Common myeloid progenitor, CD34-positive (primary cell): ENCODE measurements at regions not wholly inside any gene's neighbourhood (a gene's known extent, or its start where the extent isn't known, plus 50 kb on each side); places are given as distances from the start of the nearest gene placed in this dataset.
A peak's percentile ranks its signal among the peaks of the same experiment; 100 is the strongest.
"Not testable (repeated sequence)": the region's sequence is repeated elsewhere in the genome, so short reads cannot be mapped to it uniquely, and the experiment has no call there.

ENCODE experiments used
- CTCF ChIA-PET: fragments of 350-600 bp; sonication (Branson Sonifier 250); formaldehyde crosslinking; loops from one replicate; lab custom pipeline; 2021; ENCODE audit warnings: antibody characterized with exemption; lab: Charles Lee
- POLR2A ChIA-PET: fragments of 350-600 bp; sonication (Branson Sonifier 250); formaldehyde crosslinking; loops from one replicate; lab custom pipeline; 2021; ENCODE audit warnings: antibody characterized with exemption; lab: Charles Lee
- DNase-seq, 3 donors: peaks; one replicate each; pipeline versions ENCODE4 v3.0.0 to v3.0.0-alpha.2; 2013
- H3K27ac ChIP-seq, 2 experiments: 1 replicate in 1 of 2; 2 replicates in 1 of 2; pipeline ENCODE4 v1.7.0; 2013; ENCODE audit warnings: inconsistent platforms in 2 of 2, low read length in 2 of 2, mild to moderate bottlenecking in 2 of 2, low read depth in 1 of 2, moderate library complexity in 1 of 2; ENCODE audit not compliant: severe bottlenecking in 2 of 2, insufficient read depth in 1 of 2, poor library complexity in 1 of 2
- H3K27me3 ChIP-seq, 5 experiments: replicated peaks in 2 of 5; 1 replicate in 3 of 5; 2 replicates in 2 of 5; pipeline versions ENCODE4 v1.6.1 to v1.7.0; 2013; ENCODE audit warnings: low read length in 4 of 5, mild to moderate bottlenecking in 2 of 5, moderate library complexity in 2 of 5, inconsistent platforms in 1 of 5; ENCODE audit not compliant: insufficient read depth in 5 of 5, control insufficient read depth in 4 of 5
- H3K36me3 ChIP-seq, 4 experiments: 1 replicate in 2 of 4; 2 replicates in 2 of 4; pipeline versions ENCODE4 v1.6.1 to v1.7.0; 2013; ENCODE audit warnings: low read length in 3 of 4, control low read depth in 1 of 4, mild to moderate bottlenecking in 1 of 4; ENCODE audit not compliant: control insufficient read depth in 4 of 4, insufficient read depth in 4 of 4
- H3K4me1 ChIP-seq, 4 experiments: 1 replicate in 3 of 4; 2 replicates in 1 of 4; pipeline versions ENCODE4 v1.6.1 to v1.7.1; 2013; ENCODE audit warnings: low read length in 3 of 4, mild to moderate bottlenecking in 3 of 4, control low read depth in 1 of 4, inconsistent platforms in 1 of 4, moderate library complexity in 1 of 4; ENCODE audit not compliant: control insufficient read depth in 4 of 4, insufficient read depth in 4 of 4; ENCODE audit errors: control extremely low read depth in 1 of 4
- H3K4me3 ChIP-seq, 7 experiments: 1 replicate in 4 of 7; 2 replicates in 3 of 7; pipeline versions ENCODE4 v1.5.1 to v1.7.0; 2013; ENCODE audit warnings: mild to moderate bottlenecking in 7 of 7, low read length in 6 of 7, moderate library complexity in 6 of 7, inconsistent platforms in 2 of 7, low read depth in 2 of 7, control low read depth in 1 of 7; ENCODE audit not compliant: insufficient read depth in 4 of 7, control insufficient read depth in 1 of 7; ENCODE audit errors: extremely low read depth in 1 of 7
- H3K9me3 ChIP-seq, 5 experiments: 1 replicate in 4 of 5; 2 replicates in 1 of 5; pipeline versions ENCODE4 v1.6.1 to v1.7.1; 2013; ENCODE audit warnings: low read length in 4 of 5, mild to moderate bottlenecking in 2 of 5, inconsistent platforms in 1 of 5, low read depth in 1 of 5, moderate library complexity in 1 of 5; ENCODE audit not compliant: control insufficient read depth in 4 of 5, insufficient read depth in 2 of 5; ENCODE audit errors: control extremely low read depth in 1 of 5
- WGBS: methylation state at CpG from one replicate; pipeline ENCODE4 v1.1.5; 2013; ENCODE audit not compliant: insufficient coverage; 5-methylcytosine and 5-hydroxymethylcytosine counted together

GRCh38 chr4:104549736-104550135 lies 55.0 kb upstream of the CXXC4 start:
- H3K9me3 ChIP-seq, result no peaks in the 10 kb centered on the region
- no peak overlapping the region for H3K4me3 ChIP-seq
- no peaks in the 10 kb centered on the region for H3K4me1 ChIP-seq
- ChIA-PET POLR2A (no interaction called here), CTCF (no interaction called here)
- no peak for DNase-seq
- no peak overlapping the region for H3K27ac ChIP-seq
- H3K27me3 ChIP-seq, result no peaks in the 10 kb centered on the region
- 100% methylated on average over 1 of the region's 2 CpGs for WGBS
- no peaks in the 10 kb centered on the region for H3K36me3 ChIP-seq

- Histone ChIP-seq H3K27ac (no peak overlapping the region), H3K27me3 (no peaks in the 10 kb centered on the region), H3K4me3 (peak overlapping the region in 1 of 7 experiments; percentile 14), H3K4me1 (no peaks in the 10 kb centered on the region), H3K36me3 (no peaks in the 10 kb centered on the region), H3K9me3 (no peaks in the 10 kb centered on the region)
- WGBS, result no CpG with 5 or more reads among the region's 1 CpG
- POLR2A ChIA-PET, result no interaction called here
- DNase-seq, result peak in 1 of 3 donors; percentile 0
- CTCF ChIA-PET, result no interaction called here
Measured at GRCh38 chr4:104559502-104559901, 64.8 kb upstream of the CXXC4 start.

GRCh38 chr4:104571341-104571740 lies 76.6 kb upstream of the CXXC4 start:
- POLR2A ChIA-PET, result no interaction called here
- WGBS, result 100% methylated on average over 2 of the region's 2 CpGs
- CTCF ChIA-PET, result no interaction called here
- no peaks in the 10 kb centered on the region for H3K4me1 ChIP-seq
- H3K36me3 ChIP-seq, result no peaks in the 10 kb centered on the region
- H3K27ac ChIP-seq, result no peak overlapping the region
- H3K4me3 ChIP-seq, result no peak overlapping the region
- peaks cover 0 to 3% (median 0%) of the 10 kb centered on the region in 5 experiments for H3K9me3 ChIP-seq
- H3K27me3 ChIP-seq, result no peaks in the 10 kb centered on the region
- no peak for DNase-seq

- peaks cover 0 to 2% (median 0%) of the 10 kb centered on the region in 5 experiments for H3K9me3 ChIP-seq
- DNase-seq, result no peak
- H3K27ac ChIP-seq, result no peak overlapping the region
- H3K36me3 ChIP-seq, result no peaks in the 10 kb centered on the region
- POLR2A ChIA-PET, result no interaction called here
- no peaks in the 10 kb centered on the region for H3K4me1 ChIP-seq
- no peak overlapping the region for H3K4me3 ChIP-seq
- no peaks in the 10 kb centered on the region for H3K27me3 ChIP-seq
- CTCF ChIA-PET, result no interaction called here
- WGBS, result 82% methylated on average over 2 of the region's 4 CpGs
Measured at GRCh38 chr4:104574371-104574770, 79.7 kb upstream of the CXXC4 start.

GRCh38 chr4:104575278-104575677 lies 80.6 kb upstream of the CXXC4 start:
- H3K4me3 ChIP-seq, result no peak overlapping the region
- no peaks in the 10 kb centered on the region for H3K36me3 ChIP-seq
- CTCF ChIA-PET, result no interaction called here
- POLR2A ChIA-PET, result no interaction called here
- no peaks in the 10 kb centered on the region for H3K4me1 ChIP-seq
- H3K27ac ChIP-seq, result no peak overlapping the region
- no peak for DNase-seq
- WGBS, result 82% methylated on average over 1 of the region's 1 CpG
- peaks cover 0 to 2% (median 0%) of the 10 kb centered on the region in 5 experiments for H3K9me3 ChIP-seq
- H3K27me3 ChIP-seq, result no peaks in the 10 kb centered on the region

GRCh38 chr4:104577405-104577804 lies 82.7 kb upstream of the CXXC4 start:
- H3K4me1 ChIP-seq, result no peaks in the 10 kb centered on the region
- H3K9me3 ChIP-seq, result peaks cover 0 to 2% (median 0%) of the 10 kb centered on the region in 5 experiments
- H3K27ac ChIP-seq, result no peak overlapping the region
- H3K36me3 ChIP-seq, result no peaks in the 10 kb centered on the region
- no peak for DNase-seq
- CTCF ChIA-PET, result no interaction called here
- POLR2A ChIA-PET, result no interaction called here
- no peak overlapping the region for H3K4me3 ChIP-seq
- no peaks in the 10 kb centered on the region for H3K27me3 ChIP-seq

GRCh38 chr4:104581476-104581875 lies 86.8 kb upstream of the CXXC4 start:
- DNase-seq, H3K9me3 ChIP-seq, H3K27ac ChIP-seq, H3K4me3 ChIP-seq, POLR2A ChIA-PET, H3K27me3 ChIP-seq, H3K36me3 ChIP-seq, H3K4me1 ChIP-seq: not testable (repeated sequence)
- WGBS, result 100% methylated on average over 2 of the region's 16 CpGs
- CTCF ChIA-PET, result interaction anchor here (0.6 kb wide), 1 partner anchor 658 kb away, joined by 3 read pairs; no protein-coding TSS in a partner anchor
